ENCODE measurements at regions not wholly inside any gene's neighbourhood (a gene's known extent, or its start where the extent isn't known, plus 50 kb on each side); places are given as distances from the start of the nearest gene placed in this dataset.

GRCh38 chr9:21584890-21585289, 102.8 kb upstream of the IFNE start:
- no peak for TF ChIP-seq CTCF (conservative IDR thresholded peaks at IDR 0.05; ENCODE audit: low read length)
- DNase-seq (ENCODE audit: low read depth) = no peak
- no peak overlapping the region for H3K4me3 ChIP-seq (ENCODE audit: low read length)

GRCh38 chr9:21585756-21586752, 103.9 kb upstream of the IFNE start:
- peak; percentile 33 for DNase-seq (ENCODE audit: low read depth)
- peak; percentile 38; the same call in 1 of the 2 replicates for TF ChIP-seq CTCF (conservative IDR thresholded peaks at IDR 0.05; ENCODE audit: low read length)
- H3K4me3 ChIP-seq (ENCODE audit: low read length) = no peak overlapping the region

GRCh38 chr9:21589344-21590056, 107.4 kb upstream of the IFNE start:
- no peak for DNase-seq (ENCODE audit: low read depth)
- H3K4me3 ChIP-seq (ENCODE audit: low read length) = no peak overlapping the region
- no peak for TF ChIP-seq CTCF (conservative IDR thresholded peaks at IDR 0.05; ENCODE audit: low read length)

GRCh38 chr9:21590058-21590996, 108.2 kb upstream of the IFNE start:
- no peak for DNase-seq (ENCODE audit: low read depth)
- no peak overlapping the region for H3K4me3 ChIP-seq (ENCODE audit: low read length)

GRCh38 chr9:21591221-21592062, 109.3 kb upstream of the IFNE start:
- H3K4me3 ChIP-seq (ENCODE audit: low read length) = peak overlapping the region; percentile 14
- no peak for TF ChIP-seq CTCF (conservative IDR thresholded peaks at IDR 0.05; ENCODE audit: low read length)
- peak; percentile 98 for DNase-seq (ENCODE audit: low read depth)

More at GRCh38 chr9:21590058-21590996, 108.2 kb upstream of the IFNE start:
- TF ChIP-seq CTCF (conservative IDR thresholded peaks at IDR 0.05; ENCODE audit: low read length) = no peak

GRCh38 chr9:21592063-21592338, 109.9 kb upstream of the IFNE start:
- H3K4me3 ChIP-seq (ENCODE audit: low read length) = no peak overlapping the region
- no peak for TF ChIP-seq CTCF (conservative IDR thresholded peaks at IDR 0.05; ENCODE audit: low read length)
- DNase-seq (ENCODE audit: low read depth) = no peak
